ENCODE measurements at regions not wholly inside any gene's neighbourhood (a gene's known extent, or its start where the extent isn't known, plus 50 kb on each side); places are given as distances from the start of the nearest gene placed in this dataset.

DNA sequence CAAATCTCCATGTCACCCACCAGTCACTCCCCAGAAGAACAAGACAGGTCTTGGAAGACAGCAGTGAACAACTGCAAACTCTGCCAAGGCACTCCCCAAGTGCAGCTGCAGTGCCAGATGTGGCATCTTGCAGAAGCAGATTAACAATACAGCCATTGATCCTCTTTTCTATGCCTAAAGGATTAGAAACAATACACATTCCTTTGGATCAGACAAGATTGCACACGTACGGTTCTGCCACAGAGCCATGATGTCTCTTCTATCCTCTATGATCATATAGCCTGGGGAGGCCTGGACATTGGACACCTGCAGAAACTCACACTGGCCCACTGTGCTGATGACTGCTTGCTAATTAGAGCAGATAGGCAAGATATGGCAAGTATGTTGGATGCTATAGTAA, 155.9 kb downstream of the MYLK4 start:
- TF ChIP-seq, protein P1, sequence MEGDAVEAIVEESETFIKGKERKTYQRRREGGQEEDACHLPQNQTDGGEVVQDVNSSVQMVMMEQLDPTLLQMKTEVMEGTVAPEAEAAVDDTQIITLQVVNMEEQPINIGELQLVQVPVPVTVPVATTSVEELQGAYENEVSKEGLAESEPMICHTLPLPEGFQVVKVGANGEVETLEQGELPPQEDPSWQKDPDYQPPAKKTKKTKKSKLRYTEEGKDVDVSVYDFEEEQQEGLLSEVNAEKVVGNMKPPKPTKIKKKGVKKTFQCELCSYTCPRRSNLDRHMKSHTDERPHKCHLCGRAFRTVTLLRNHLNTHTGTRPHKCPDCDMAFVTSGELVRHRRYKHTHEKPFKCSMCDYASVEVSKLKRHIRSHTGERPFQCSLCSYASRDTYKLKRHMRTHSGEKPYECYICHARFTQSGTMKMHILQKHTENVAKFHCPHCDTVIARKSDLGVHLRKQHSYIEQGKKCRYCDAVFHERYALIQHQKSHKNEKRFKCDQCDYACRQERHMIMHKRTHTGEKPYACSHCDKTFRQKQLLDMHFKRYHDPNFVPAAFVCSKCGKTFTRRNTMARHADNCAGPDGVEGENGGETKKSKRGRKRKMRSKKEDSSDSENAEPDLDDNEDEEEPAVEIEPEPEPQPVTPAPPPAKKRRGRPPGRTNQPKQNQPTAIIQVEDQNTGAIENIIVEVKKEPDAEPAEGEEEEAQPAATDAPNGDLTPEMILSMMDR (IDR thresholded peaks at IDR 0.05): no peak
- TF ChIP-seq, protein P2, sequence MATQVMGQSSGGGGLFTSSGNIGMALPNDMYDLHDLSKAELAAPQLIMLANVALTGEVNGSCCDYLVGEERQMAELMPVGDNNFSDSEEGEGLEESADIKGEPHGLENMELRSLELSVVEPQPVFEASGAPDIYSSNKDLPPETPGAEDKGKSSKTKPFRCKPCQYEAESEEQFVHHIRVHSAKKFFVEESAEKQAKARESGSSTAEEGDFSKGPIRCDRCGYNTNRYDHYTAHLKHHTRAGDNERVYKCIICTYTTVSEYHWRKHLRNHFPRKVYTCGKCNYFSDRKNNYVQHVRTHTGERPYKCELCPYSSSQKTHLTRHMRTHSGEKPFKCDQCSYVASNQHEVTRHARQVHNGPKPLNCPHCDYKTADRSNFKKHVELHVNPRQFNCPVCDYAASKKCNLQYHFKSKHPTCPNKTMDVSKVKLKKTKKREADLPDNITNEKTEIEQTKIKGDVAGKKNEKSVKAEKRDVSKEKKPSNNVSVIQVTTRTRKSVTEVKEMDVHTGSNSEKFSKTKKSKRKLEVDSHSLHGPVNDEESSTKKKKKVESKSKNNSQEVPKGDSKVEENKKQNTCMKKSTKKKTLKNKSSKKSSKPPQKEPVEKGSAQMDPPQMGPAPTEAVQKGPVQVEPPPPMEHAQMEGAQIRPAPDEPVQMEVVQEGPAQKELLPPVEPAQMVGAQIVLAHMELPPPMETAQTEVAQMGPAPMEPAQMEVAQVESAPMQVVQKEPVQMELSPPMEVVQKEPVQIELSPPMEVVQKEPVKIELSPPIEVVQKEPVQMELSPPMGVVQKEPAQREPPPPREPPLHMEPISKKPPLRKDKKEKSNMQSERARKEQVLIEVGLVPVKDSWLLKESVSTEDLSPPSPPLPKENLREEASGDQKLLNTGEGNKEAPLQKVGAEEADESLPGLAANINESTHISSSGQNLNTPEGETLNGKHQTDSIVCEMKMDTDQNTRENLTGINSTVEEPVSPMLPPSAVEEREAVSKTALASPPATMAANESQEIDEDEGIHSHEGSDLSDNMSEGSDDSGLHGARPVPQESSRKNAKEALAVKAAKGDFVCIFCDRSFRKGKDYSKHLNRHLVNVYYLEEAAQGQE (IDR thresholded peaks at IDR 0.05; ENCODE audit: insufficient read depth in 1 of 2, low read depth in 2 of 2, low read length in 1 of 2): no peak
- no peak for TF ChIP-seq POLR2AphosphoS5 (IDR thresholded peaks at IDR 0.05; ENCODE audit: low read depth, low read length)

All from Panc1 (cell line).